ENCODE measurements at regions not wholly inside any gene's neighbourhood (a gene's known extent, or its start where the extent isn't known, plus 50 kb on each side); places are given as distances from the start of the nearest gene placed in this dataset.

DNA sequence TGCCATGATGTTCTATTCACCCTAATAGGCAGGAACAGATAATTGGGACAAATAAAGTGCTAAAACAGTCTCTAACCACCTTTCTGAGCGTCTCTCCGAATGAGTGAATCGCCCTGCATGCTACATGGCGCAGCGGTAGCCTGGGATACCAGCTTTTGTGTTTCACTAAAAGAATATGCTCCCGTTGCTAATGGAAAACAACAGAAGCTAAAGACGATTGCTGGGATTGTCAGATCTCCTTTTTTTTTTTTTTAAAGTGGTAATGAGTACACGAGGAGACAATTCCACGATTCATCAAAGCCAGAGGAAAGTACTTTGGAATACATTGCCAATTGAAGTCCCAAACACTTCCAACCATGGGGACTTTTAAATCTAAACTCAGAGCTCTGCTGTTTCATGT lies 1815.3 kb upstream of the CELF4 start:
- DNase-seq (ENCODE audit: low spot score), result no peak
- Histone ChIP-seq H3K9me3 (no peaks in the 10 kb centered on the region), H3K27me3 (replicated peaks; ENCODE audit: insufficient read depth) (no peaks in the 10 kb centered on the region), H3K4me3 (no peak overlapping the region), H3K36me3 (no peaks in the 10 kb centered on the region), H3K4me1 (ENCODE audit: control insufficient read depth in 1 of 2, low read depth in 2 of 2) (no peaks in the 10 kb centered on the region), H3K27ac (no peak overlapping the region)
- ATAC-seq (ENCODE audit: insufficient number of reproducible peaks, low FRiP score, low read depth), result no peak
- TF ChIP-seq, protein P1, sequence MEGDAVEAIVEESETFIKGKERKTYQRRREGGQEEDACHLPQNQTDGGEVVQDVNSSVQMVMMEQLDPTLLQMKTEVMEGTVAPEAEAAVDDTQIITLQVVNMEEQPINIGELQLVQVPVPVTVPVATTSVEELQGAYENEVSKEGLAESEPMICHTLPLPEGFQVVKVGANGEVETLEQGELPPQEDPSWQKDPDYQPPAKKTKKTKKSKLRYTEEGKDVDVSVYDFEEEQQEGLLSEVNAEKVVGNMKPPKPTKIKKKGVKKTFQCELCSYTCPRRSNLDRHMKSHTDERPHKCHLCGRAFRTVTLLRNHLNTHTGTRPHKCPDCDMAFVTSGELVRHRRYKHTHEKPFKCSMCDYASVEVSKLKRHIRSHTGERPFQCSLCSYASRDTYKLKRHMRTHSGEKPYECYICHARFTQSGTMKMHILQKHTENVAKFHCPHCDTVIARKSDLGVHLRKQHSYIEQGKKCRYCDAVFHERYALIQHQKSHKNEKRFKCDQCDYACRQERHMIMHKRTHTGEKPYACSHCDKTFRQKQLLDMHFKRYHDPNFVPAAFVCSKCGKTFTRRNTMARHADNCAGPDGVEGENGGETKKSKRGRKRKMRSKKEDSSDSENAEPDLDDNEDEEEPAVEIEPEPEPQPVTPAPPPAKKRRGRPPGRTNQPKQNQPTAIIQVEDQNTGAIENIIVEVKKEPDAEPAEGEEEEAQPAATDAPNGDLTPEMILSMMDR (IDR thresholded peaks at IDR 0.05), result no peak

DNA sequence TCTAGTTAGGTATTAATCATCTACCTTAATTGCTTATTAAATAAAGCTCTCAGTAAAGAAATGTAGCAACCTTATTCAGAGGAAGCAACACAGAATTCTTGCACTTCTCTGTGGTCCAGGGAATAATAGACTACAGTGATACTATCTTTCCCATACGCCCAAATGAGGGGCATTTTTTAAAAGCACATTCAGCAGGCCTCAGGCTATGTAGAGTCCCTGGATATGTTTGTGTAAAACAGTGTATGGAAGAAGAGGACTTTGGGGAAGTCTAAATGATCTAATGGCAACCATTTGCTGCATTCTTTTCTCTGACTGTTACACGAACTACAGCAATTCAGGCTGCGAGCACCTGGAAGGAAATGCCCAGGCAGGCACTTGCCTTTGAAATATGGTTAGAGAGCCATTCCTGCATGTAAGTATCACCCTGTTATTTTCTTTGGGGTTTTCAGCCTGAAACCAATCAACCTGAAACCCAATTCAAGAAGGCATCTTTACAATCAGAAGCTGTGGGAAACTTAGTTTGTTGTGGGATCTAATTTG lies 1814.7 kb upstream of the CELF4 start:
- ATAC-seq (ENCODE audit: insufficient number of reproducible peaks, low FRiP score, low read depth) (no peak), DNase-seq (ENCODE audit: low spot score) (no peak)
- TF ChIP-seq, protein P1 (IDR thresholded peaks at IDR 0.05), result no peak
- no peak overlapping the region for H3K4me3 ChIP-seq
- H3K9me3 ChIP-seq, result no peaks in the 10 kb centered on the region
- no peaks in the 10 kb centered on the region for H3K4me1 ChIP-seq (ENCODE audit: control insufficient read depth in 1 of 2, low read depth in 2 of 2)
- H3K36me3 ChIP-seq, result no peaks in the 10 kb centered on the region
- H3K27ac ChIP-seq, result no peak overlapping the region
- no peaks in the 10 kb centered on the region for H3K27me3 ChIP-seq (replicated peaks; ENCODE audit: insufficient read depth)

DNA sequence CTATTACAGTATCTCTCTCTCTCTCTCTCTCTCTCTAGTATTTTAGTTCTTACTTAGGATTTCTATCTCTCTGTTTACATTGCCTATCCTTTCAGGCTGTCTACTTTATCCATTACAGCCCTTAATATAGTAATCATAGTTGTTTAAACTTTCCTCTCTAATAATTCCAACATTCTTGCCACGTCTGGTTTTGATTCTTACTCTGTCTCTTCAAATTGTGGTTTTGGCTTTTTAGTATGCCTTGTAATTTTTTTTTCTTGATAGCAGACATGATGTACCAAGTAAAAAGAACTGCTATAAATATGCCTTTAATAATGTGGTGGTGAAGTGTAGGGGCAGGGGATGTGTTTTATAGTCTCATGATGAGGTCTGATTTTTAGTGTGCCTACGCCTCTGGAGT lies 1809.5 kb upstream of the CELF4 start:
- Histone ChIP-seq H3K4me3 (no peak overlapping the region), H3K4me1 (ENCODE audit: control insufficient read depth in 1 of 2, low read depth in 2 of 2) (no peaks in the 10 kb centered on the region), H3K9me3 (no peaks in the 10 kb centered on the region), H3K36me3 (no peaks in the 10 kb centered on the region), H3K27ac (no peak overlapping the region), H3K27me3 (replicated peaks; ENCODE audit: insufficient read depth) (no peaks in the 10 kb centered on the region)
- no peak for DNase-seq (ENCODE audit: low spot score)
- TF ChIP-seq, protein P1 (IDR thresholded peaks at IDR 0.05), result no peak
- ATAC-seq (ENCODE audit: insufficient number of reproducible peaks, low FRiP score, low read depth), result no peak

DNA sequence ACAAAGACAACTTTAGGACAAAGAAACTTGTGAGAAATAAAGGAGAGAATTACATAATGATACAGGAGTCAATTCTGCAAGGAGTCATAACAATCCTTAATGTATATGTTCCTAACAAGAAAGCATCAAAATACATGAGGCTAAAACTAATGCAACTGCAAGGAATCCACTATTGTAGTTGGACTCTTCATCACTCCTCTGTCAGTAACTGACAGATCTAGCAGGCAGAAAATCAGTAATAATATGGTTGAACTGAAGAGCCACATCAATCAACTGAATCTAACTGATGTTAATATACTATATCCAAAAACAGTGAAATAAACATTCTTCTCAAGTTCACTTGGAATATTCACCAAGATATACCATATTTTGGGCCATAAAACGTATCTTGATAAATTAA lies 1806.4 kb upstream of the CELF4 start:
- no peak overlapping the region for H3K4me3 ChIP-seq
- no peak for ATAC-seq (ENCODE audit: insufficient number of reproducible peaks, low FRiP score, low read depth)
- H3K4me1 ChIP-seq (ENCODE audit: control insufficient read depth in 1 of 2, low read depth in 2 of 2), result no peaks in the 10 kb centered on the region
- no peaks in the 10 kb centered on the region for H3K36me3 ChIP-seq
- DNase-seq (ENCODE audit: low spot score), result no peak
- TF ChIP-seq, protein P1 (IDR thresholded peaks at IDR 0.05), result no peak
- H3K9me3 ChIP-seq, result no peaks in the 10 kb centered on the region
- no peaks in the 10 kb centered on the region for H3K27me3 ChIP-seq (replicated peaks; ENCODE audit: insufficient read depth)
- no peak overlapping the region for H3K27ac ChIP-seq

DNA sequence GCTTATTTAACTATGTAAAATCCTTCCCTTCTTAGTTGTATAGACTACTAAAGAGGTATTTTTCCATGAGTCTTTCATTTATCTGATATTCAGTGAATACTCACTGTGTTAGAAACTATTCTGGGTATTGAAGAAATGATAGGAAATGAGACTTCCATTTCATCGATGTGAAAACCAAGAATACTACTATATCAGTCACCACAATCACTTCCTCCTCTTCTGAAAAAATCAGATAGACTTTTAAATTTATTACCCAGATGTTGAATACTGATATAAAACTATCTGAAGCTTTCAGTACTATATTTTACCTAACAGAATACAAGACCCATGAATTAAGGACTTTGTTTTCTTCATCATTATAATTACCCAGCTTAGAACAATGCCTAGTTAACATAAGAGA lies 1801.1 kb upstream of the CELF4 start:
- ATAC-seq (ENCODE audit: insufficient number of reproducible peaks, low FRiP score, low read depth), result no peak
- TF ChIP-seq, protein P1 (IDR thresholded peaks at IDR 0.05), result no peak
- DNase-seq (ENCODE audit: low spot score), result no peak
- no peak overlapping the region for H3K27ac ChIP-seq
- no peaks in the 10 kb centered on the region for H3K36me3 ChIP-seq
- H3K4me1 ChIP-seq (ENCODE audit: control insufficient read depth in 1 of 2, low read depth in 2 of 2), result no peaks in the 10 kb centered on the region
- H3K4me3 ChIP-seq, result no peak overlapping the region
- no peaks in the 10 kb centered on the region for H3K27me3 ChIP-seq (replicated peaks; ENCODE audit: insufficient read depth)
- H3K9me3 ChIP-seq, result no peaks in the 10 kb centered on the region
